Testis (tissue), 2 donors: ENCODE measurements at regions not wholly inside any gene's neighbourhood (a gene's known extent, or its start where the extent isn't known, plus 50 kb on each side); places are given as distances from the start of the nearest gene placed in this dataset.

Experiments
- POLR2A ChIP-seq: fragments of 450-650 bp; IDR thresholded peaks from one replicate; pipeline ENCODE4 v1.6.1; 2017; ENCODE audit warnings: antibody characterized with exemption, mild to moderate bottlenecking, moderate library complexity
- TF ChIP-seq, protein P1 (sequence below), 3 experiments: fragments of 450-650 bp in 2 of 3; fragments of 200-600 bp in 1 of 3; sonication (generic) in 1 of 3; IDR thresholded peaks; one replicate each; pipeline ENCODE4 v1.5.1; 2016 to 2019; ENCODE audit warnings: antibody characterized with exemption in 3 of 3, mild to moderate bottlenecking in 2 of 3, moderate library complexity in 1 of 3

DNA sequence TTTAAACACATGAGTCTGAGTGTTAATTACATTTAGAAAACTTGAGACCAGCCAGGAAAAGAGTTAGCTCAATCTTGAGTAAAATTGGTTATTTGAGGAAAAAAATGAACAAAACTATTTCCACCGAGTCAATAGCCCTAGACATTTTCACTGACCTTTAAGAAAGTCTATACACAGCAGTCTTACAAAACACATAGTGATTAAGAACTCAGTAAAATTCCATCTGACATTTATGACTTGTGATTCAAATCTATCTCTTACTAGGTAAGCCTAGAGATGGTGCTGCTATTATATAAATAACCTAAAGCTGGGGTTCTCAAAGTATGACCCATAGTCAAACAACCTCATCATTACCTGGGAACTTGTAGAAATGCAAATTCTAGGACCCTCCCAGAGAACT lies 109.1 kb upstream of the COL8A1 start:
- no peak for TF ChIP-seq POLR2A
- TF ChIP-seq, protein P1, sequence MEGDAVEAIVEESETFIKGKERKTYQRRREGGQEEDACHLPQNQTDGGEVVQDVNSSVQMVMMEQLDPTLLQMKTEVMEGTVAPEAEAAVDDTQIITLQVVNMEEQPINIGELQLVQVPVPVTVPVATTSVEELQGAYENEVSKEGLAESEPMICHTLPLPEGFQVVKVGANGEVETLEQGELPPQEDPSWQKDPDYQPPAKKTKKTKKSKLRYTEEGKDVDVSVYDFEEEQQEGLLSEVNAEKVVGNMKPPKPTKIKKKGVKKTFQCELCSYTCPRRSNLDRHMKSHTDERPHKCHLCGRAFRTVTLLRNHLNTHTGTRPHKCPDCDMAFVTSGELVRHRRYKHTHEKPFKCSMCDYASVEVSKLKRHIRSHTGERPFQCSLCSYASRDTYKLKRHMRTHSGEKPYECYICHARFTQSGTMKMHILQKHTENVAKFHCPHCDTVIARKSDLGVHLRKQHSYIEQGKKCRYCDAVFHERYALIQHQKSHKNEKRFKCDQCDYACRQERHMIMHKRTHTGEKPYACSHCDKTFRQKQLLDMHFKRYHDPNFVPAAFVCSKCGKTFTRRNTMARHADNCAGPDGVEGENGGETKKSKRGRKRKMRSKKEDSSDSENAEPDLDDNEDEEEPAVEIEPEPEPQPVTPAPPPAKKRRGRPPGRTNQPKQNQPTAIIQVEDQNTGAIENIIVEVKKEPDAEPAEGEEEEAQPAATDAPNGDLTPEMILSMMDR (IDR thresholded peaks at IDR 0.05), result no peak
